ENCODE measurements at regions not wholly inside any gene's neighbourhood (a gene's known extent, or its start where the extent isn't known, plus 50 kb on each side); places are given as distances from the start of the nearest gene placed in this dataset.

- no peak for DNase-seq (ENCODE audit: low read depth in 2 of 2, low spot score in 1 of 2)
Measured at GRCh38 chr3:68173012-68173634, 518.7 kb upstream of the SUCLG2 start.

GRCh38 chr3:68172039-68172438 is 517.6 kb upstream of the SUCLG2 start:
- DNase-seq (ENCODE audit: low read depth in 2 of 2, low spot score in 1 of 2) = no peak

GRCh38 chr3:68163968-68164367 is 509.6 kb upstream of the SUCLG2 start:
- no peak for DNase-seq (ENCODE audit: low read depth in 2 of 2, low spot score in 1 of 2)

- no peak for DNase-seq (ENCODE audit: low read depth in 2 of 2, low spot score in 1 of 2)
Measured at GRCh38 chr3:68163062-68163461, 508.6 kb upstream of the SUCLG2 start.

GRCh38 chr3:68162644-68163043 is 508.2 kb upstream of the SUCLG2 start:
- DNase-seq (ENCODE audit: low read depth in 2 of 2, low spot score in 1 of 2) = no peak

- no peak for DNase-seq (ENCODE audit: low read depth in 2 of 2, low spot score in 1 of 2)
Measured at GRCh38 chr3:68151359-68151758, 496.9 kb upstream of the SUCLG2 start.

- no peak for DNase-seq (ENCODE audit: low read depth in 2 of 2, low spot score in 1 of 2)
Measured at GRCh38 chr3:68148447-68148846, 494.0 kb upstream of the SUCLG2 start.

- no peak for DNase-seq (ENCODE audit: low read depth in 2 of 2, low spot score in 1 of 2)
Measured at GRCh38 chr3:68142441-68142840, 488.0 kb upstream of the SUCLG2 start.

GRCh38 chr3:68139897-68140296 is 485.5 kb upstream of the SUCLG2 start:
- DNase-seq (ENCODE audit: low read depth in 2 of 2, low spot score in 1 of 2) = no peak

- DNase-seq (ENCODE audit: low read depth in 2 of 2, low spot score in 1 of 2) = no peak
Measured at GRCh38 chr3:68136411-68136810, 482.0 kb upstream of the SUCLG2 start.

- DNase-seq (ENCODE audit: low read depth in 2 of 2, low spot score in 1 of 2) = no peak
Measured at GRCh38 chr3:68135067-68135466, 480.7 kb upstream of the SUCLG2 start.

- no peak for DNase-seq (ENCODE audit: low read depth in 2 of 2, low spot score in 1 of 2)
Measured at GRCh38 chr3:68129065-68129464, 474.7 kb upstream of the SUCLG2 start.

- no peak for DNase-seq (ENCODE audit: low read depth in 2 of 2, low spot score in 1 of 2)
Measured at GRCh38 chr3:68123231-68123630, 468.8 kb upstream of the SUCLG2 start.

- no peak for DNase-seq (ENCODE audit: low read depth in 2 of 2, low spot score in 1 of 2)
Measured at GRCh38 chr3:68121287-68121686, 466.9 kb upstream of the SUCLG2 start.

GRCh38 chr3:68116580-68116979 is 462.2 kb upstream of the SUCLG2 start:
- DNase-seq (ENCODE audit: low read depth in 2 of 2, low spot score in 1 of 2) = no peak

- DNase-seq (ENCODE audit: low read depth in 2 of 2, low spot score in 1 of 2) = no peak
Measured at GRCh38 chr3:68103811-68104210, 449.4 kb upstream of the SUCLG2 start.

GRCh38 chr3:68090571-68090970 is 436.2 kb upstream of the SUCLG2 start:
- DNase-seq (ENCODE audit: low read depth in 2 of 2, low spot score in 1 of 2) = no peak

- DNase-seq (ENCODE audit: low read depth in 2 of 2, low spot score in 1 of 2) = no peak
Measured at GRCh38 chr3:68089572-68090011, 435.2 kb upstream of the SUCLG2 start.

GRCh38 chr3:68088636-68089035 is 434.2 kb upstream of the SUCLG2 start:
- DNase-seq (ENCODE audit: low read depth in 2 of 2, low spot score in 1 of 2) = no peak

- DNase-seq (ENCODE audit: low read depth in 2 of 2, low spot score in 1 of 2) = peak; percentile 11 to 20
Measured at GRCh38 chr3:68088216-68088615, 433.8 kb upstream of the SUCLG2 start.

- DNase-seq (ENCODE audit: low read depth in 2 of 2, low spot score in 1 of 2) = no peak
Measured at GRCh38 chr3:68072062-68072461, 417.6 kb upstream of the SUCLG2 start.

GRCh38 chr3:68070186-68070585 is 415.8 kb upstream of the SUCLG2 start:
- no peak for DNase-seq (ENCODE audit: low read depth in 2 of 2, low spot score in 1 of 2)

GRCh38 chr3:68067314-68067713 is 412.9 kb upstream of the SUCLG2 start:
- DNase-seq (ENCODE audit: low read depth in 2 of 2, low spot score in 1 of 2) = no peak

- no peak for DNase-seq (ENCODE audit: low read depth in 2 of 2, low spot score in 1 of 2)
Measured at GRCh38 chr3:68062926-68063325, 408.5 kb upstream of the SUCLG2 start.
